Fibroblast of upper back skin (primary cell): ENCODE measurements at regions not wholly inside any gene's neighbourhood (a gene's known extent, or its start where the extent isn't known, plus 50 kb on each side); places are given as distances from the start of the nearest gene placed in this dataset.
"Not testable (repeated sequence)": the region's sequence is repeated elsewhere in the genome, so short reads cannot be mapped to it uniquely, and the experiment has no call there.

Experiments
- DNase-seq: peaks from one replicate; pipeline ENCODE4 v3.0.0-alpha.2; 2013

- DNase-seq = no peak
Measured at GRCh38 chr7:34337163-34337562, 320.9 kb upstream of the NPSR1 start.

- DNase-seq = peak; percentile 47
Measured at GRCh38 chr7:34338961-34339526, 319.0 kb upstream of the NPSR1 start.

DNA sequence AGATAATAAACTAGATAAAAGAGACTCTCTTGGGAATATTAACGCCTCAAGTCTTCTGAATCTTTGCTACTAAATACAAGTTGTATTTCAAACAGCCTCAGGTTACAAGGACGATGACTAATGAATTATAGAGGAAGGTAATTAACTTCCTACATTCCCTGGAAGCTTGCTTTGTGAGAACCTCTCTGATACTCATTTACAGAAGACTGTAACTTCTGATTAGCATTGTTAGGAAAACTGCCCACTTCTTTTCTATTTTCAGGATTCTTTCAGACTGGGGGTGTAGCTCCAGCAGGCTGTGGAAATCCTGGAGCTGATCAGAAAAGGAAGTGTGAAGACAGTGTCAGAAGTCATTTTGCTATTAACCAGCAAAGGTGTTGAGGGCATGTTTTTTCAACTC, 316.7 kb upstream of the NPSR1 start:
- peak; percentile 10 for DNase-seq

DNA sequence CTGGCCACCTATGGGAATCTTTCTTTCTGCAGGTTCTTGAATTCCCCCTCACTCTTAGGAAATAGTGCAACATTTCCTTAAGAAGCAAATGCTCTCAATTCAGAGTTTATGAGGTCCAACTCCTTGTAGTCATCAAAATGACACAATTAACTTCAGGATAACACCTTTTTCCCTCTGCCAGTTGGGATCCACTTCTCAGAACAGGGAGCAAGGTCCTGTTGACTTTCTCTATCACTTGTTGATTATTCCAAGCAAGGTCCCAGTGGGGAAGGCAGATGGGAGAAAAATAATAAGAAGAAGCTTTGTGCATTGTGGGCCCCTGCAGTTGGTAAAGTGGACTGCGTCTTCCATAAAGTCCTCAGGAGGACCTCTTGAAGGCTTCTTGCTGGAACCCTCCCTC, 315.6 kb upstream of the NPSR1 start:
- DNase-seq = no peak

DNA sequence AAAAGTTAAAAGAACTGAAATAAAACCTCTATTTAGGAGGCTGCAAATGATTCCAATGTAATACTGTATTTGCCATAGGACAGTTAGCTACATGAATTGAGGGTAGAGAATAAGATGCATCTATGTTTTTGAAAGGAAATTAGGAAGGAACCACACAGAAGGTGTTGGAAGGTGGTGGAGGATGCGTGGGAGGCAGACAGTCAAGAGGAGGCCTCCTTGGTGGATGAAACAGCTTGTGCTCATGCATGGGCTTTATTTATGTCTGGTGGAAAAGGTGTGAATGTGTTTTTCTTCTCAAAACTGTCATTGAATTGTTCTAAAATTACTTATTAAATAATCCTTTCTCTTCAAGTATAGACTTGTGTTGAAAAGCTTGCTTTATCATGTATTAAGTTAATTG, 314.4 kb upstream of the NPSR1 start:
- DNase-seq = no peak

- DNase-seq = no peak
Measured at GRCh38 chr7:34354011-34354410, 304.0 kb upstream of the NPSR1 start.

- peak; percentile 89 for DNase-seq
Measured at GRCh38 chr7:34354899-34355298, 303.1 kb upstream of the NPSR1 start.

- DNase-seq = no peak
Measured at GRCh38 chr7:34357068-34357467, 300.9 kb upstream of the NPSR1 start.

DNA sequence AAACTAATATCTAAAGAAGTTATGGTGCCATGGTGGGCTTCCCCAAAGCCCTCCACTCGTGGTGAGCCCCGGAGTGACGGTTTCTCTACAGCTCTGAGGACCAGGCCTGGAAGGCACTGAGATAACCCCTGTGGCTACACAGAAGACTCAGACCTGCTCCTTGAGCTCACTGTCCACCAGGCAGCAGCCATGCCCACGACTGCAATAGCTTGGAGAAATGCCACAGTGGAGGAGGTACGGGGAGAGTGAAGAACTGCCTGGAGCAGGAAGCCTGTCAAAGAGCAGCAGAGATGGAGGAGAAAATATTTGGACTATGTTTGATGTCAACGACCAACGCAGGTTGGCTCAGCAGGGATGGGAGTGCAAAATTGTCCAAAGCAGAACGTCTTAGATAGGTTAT, 300.1 kb upstream of the NPSR1 start:
- DNase-seq = no peak

GRCh38 chr7:34358578-34358977, 299.4 kb upstream of the NPSR1 start:
- not testable (repeated sequence) for DNase-seq

DNA sequence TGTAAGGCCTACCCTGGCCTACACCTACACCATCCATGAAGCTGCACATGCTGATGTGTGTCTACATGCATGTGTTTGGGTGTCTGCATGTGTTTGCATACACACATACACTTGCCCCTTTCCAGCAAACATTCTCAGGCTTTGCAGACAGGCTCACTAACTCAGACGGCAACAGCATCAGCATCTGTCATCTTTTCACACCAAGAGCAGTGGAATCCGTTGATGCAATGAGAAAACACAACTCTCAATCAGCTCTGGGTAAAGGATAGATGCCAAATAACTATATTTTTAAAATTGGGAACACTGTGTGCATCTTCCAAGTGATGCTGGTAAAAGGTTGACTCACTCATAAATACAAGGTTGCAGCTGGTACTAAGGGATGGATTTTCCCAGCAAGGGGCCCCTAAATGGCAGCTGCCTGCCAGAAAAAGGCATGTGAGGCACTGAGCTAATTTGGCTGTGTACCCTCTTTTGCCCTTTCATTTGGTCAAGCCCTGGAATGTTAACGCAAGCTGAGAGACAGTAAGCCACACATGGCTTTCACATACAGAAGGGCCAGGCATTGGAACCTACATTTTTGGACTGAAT, 296.3 kb upstream of the NPSR1 start:
- no peak for DNase-seq

- DNase-seq = no peak
Measured at GRCh38 chr7:34362621-34363020, 295.4 kb upstream of the NPSR1 start.

DNA sequence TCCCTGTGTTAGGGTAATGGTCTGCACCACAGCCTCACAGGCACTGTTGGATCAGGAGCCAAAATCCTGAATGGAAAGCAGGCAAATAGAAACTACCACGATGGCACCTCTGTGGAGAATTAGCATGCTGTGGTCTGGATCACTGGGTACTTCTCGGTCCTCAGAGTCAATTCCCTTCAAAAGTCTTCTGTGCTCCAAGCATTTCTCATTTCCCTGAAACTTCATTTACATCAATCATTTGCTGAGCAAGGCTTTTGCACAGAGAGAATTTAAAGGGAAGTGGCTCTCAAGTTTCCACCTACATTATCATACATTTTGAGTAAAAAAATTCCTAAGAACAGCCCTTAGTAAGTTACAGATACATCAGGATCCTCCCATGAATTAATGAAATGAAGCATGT, 293.9 kb upstream of the NPSR1 start:
- DNase-seq = no peak

DNA sequence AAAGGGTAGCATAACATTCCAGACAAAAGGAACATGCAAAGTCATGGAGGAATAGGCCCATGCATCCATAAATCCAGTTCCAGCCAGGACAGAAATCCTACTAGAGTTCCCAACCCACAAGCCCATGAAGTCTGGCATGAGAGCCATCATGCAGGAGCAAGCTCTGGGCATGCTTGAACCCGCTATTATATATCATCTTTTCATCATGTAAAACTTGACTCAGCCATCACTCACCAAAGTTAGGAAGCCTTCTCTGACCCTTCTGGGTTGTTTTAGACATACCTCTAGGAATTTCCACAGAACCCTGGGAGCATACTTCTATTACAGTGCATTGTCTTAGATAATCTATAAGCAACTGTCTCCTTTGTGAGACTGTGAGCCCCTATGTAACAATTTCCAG, 293.0 kb upstream of the NPSR1 start:
- DNase-seq = no peak

GRCh38 chr7:34365611-34366010, 292.4 kb upstream of the NPSR1 start:
- no peak for DNase-seq

- no peak for DNase-seq
Measured at GRCh38 chr7:34371922-34372321, 286.1 kb upstream of the NPSR1 start.

- peak; percentile 79 for DNase-seq
Measured at GRCh38 chr7:34373940-34374339, 284.1 kb upstream of the NPSR1 start.

DNA sequence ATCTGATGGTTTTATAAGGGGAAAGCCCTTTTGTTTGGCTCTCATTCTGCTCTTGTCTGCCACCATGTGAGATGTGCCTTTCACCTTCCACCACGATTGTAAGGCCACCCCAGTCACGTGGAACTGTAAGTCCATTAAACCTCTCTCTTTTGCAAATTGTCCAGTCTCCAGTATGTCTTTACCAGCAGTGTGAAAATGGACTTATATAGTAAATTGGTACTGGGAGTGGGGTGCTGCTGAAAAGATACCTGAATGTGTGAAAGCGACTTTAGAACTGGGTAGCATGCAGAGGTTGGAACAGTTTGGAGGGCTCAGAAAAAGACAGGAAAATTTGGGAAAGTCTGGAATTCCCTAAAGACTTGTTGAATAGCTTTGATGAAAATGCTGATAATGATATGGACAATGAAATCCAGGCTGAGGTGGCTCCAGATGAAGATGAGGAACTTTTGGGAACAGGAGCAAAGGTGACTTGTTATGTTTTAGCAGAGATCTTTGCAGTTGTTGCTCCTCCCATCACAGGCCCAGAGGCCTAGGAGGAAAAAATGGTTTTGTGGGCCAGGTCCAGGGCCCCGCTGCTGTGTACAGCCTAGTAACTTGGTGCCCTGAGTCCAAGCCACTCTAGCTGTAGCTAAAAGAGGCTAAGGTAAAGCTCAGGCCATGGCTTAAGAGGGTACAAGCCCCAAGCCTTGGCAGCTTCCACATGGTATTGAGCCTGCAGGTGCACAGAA, 275.7 kb upstream of the NPSR1 start:
- DNase-seq = no peak

GRCh38 chr7:34385384-34385783, 272.6 kb upstream of the NPSR1 start:
- peak; percentile 17 for DNase-seq

DNA sequence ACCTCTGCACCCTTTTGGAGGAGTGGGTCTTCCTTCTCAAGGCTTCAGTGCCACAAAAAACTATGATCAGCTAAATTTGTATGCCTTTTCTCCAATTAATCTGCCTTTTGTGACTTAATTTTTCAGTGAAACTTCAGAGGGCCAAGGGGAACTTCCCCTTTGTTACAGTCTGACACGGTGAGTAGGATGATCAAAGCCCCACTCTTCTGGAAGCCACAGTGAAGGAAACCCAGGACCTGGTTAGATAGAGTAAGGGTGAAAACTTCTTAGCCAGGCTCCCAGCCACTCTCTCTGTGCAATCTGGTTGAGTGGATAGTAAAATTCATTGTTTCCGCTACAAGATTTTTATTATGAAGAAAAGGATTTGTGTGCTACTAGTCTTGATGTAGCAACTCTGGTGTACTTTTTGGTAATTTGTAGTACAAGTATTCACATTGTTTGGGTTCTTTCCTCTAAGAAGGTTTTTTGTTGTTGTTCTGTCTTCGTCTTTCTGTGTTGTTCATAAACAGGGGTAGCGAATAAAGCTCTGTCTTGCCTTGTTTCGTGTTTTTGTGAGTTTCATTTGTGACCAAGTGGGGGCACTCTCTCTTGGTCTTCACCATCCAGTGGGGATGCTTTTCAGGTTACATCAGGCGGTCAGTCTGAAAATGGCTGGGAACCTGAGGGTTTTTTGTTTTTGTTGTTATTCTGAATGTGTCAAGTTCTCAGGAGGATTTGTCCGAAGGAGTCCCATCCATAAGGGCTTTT, 268.5 kb upstream of the NPSR1 start:
- DNase-seq = no peak

- no peak for DNase-seq
Measured at GRCh38 chr7:34390103-34390502, 267.9 kb upstream of the NPSR1 start.

- no peak for DNase-seq
Measured at GRCh38 chr7:34392972-34393371, 265.0 kb upstream of the NPSR1 start.

GRCh38 chr7:34396437-34397064, 261.5 kb upstream of the NPSR1 start:
- no peak for DNase-seq
